HG03432 (cell line): ENCODE measurements at regions not wholly inside any gene's neighbourhood (a gene's known extent, or its start where the extent isn't known, plus 50 kb on each side); places are given as distances from the start of the nearest gene placed in this dataset.
A peak's percentile ranks its signal among the peaks of the same experiment; 100 is the strongest.

Source experiments
- ATAC-seq: cut with Tn5 transposase; IDR thresholded peaks from one replicate; pipeline ENCODE4 v1.9.1; 2021; ENCODE audit warnings: mild to moderate bottlenecking, moderate library complexity; ENCODE audit not compliant: unreplicated experiment

DNA sequence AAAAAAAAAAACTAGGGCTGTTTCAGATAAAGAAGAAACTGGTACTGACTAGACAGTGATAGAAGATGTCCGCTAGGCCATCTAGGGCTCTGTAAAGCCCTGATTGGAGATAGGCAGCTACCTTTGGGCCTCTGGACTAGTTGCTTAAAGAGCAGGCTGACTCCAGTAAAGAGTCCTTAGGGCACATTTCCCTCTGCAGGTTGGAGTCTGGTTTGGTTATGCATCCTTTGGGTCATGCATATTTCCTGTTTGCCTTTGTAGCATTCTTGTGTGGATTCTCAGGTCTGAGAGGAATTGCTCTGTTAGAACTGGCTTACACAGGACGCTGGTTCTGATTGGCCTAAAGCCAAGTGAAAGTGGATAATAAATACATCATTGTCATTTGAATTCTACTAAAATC lies 165.5 kb upstream of the LRRN1 start:
- ATAC-seq: no peak

- no peak for ATAC-seq
Measured at GRCh38 chr3:3632449-3632848, 166.8 kb upstream of the LRRN1 start.

- ATAC-seq: no peak
Measured at GRCh38 chr3:3631114-3631513, 168.1 kb upstream of the LRRN1 start.

DNA sequence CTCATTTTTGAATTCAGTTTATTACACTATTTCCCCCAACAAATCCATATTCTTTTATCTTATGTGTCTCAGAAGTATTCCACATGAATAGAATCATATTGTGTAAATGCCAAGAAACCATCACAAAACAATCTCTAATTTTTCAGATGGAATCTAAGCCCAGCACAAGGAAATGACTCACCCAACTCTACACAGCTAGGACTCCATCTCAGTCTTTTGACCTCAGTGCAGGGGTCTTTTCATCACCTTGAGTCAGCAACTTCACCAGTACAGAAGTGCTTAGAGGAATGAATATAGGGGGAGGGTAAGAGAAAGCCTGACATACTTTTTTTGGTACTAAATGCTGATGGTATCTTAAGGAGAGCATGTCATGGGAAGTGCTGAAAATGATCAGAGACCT lies 169.3 kb upstream of the LRRN1 start:
- ATAC-seq: no peak

GRCh38 chr3:3628676-3629328 lies 170.4 kb upstream of the LRRN1 start:
- peak; percentile 83 for ATAC-seq

- ATAC-seq: peak; percentile 41
Measured at GRCh38 chr3:3627114-3627513, 172.1 kb upstream of the LRRN1 start.

DNA sequence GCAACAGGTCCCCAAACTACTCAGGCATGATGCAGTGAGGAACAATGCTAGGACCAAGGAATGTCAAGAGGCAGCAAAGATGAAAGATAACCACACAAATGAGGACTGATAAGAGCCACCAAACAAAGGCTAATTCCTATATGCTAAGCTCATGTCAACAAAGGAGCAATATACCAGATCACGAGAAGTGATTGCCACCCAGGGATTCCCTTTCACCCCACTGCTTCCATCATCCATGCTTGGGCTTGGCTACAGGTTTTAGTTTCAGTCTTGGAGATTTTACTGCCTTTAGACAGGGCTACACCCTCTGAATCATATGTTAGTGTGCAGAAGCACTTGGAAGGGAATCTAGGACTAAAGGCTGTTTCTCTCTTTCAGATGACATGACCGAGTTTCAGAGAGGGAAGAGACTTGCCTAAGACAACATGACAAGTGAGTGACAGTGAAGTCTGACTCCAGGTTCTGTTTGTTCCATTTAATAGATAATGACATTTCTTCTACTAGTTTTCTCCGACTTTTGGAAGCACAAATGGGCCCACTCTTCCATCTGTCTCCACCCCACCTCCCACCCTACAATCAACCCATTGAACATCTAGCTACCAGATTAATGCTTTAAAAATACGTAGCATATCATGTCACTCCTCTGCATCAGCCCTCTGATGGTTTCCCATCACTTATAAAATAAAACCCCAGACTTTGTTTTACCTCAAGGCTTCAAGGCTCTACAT lies 173.5 kb upstream of the LRRN1 start:
- no peak for ATAC-seq

GRCh38 chr3:3619815-3620214 lies 179.4 kb upstream of the LRRN1 start:
- no peak for ATAC-seq

DNA sequence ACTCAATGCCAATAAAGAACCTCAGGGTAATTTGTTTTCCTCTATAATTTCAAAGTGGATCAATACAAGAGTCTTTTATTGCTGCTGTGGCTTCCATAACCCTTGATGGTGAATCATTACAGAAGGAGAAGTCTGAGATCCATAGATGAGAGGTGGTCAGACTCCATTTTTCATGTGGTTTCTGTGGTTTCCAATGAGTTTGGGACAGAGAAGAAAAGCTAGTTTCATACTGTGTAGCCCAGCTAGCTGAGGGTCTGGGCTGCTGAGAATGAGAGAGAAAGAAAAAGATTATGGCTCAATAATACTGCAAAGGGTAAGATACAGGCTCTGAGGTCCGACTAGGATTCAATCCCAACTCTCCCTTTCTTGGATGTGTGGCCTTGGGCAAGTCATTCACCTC lies 180.6 kb upstream of the LRRN1 start:
- no peak for ATAC-seq

DNA sequence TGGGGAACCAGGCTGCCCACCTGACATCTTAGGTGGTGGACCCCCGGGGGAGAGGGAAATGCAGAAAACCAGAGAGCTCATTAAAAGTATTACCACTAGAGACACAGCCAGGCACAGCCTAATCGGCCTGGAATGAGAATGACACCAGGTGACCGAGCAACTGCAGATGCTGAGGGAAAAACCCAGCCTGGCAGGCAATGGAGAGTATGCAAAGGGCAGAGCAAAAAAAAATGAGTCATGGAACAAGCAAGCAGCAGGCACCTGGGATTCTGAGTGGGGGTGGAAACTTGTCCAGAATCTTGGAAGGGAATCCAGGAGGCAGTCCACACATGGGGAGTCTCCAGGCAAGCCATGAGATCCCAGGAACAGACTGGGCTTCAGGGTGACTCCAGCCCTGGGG lies 183.7 kb upstream of the LRRN1 start:
- peak; percentile 62 for ATAC-seq

DNA sequence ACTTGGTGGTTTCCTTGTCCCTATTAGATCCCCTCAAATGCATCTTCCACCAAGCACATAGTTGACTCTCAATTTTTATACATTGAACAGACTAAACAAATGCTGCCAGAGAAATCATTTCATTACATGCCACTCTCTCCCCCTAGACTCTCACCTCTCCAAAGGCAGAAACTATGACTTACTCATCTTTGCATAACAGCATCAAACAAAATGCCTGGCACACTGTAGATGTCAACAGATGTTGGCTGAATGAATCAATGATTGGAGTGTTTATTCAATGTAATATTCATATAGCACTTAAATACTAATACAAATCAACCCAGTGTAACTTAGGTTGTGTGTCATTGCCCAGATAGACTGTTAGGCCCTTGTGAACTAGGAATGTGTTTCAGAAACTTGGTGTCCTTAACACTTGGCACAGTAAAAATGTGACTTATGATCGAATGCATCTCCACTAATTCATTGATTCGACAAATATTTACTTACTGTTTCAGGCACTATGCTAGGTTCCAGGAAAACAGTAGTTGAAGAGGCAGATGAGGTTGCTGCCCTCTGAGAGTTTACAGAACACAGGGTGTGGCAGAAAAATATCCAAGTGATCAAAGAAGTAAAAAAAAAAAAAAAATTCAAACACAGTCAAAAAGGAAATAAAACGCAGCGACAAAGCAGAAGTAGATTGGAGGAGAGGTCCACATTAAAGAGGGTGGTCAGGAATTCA lies 188.5 kb upstream of the LRRN1 start:
- ATAC-seq: no peak

GRCh38 chr3:3606321-3606720 lies 192.9 kb upstream of the LRRN1 start:
- no peak for ATAC-seq

- no peak for ATAC-seq
Measured at GRCh38 chr3:3605226-3605625, 194.0 kb upstream of the LRRN1 start.

DNA sequence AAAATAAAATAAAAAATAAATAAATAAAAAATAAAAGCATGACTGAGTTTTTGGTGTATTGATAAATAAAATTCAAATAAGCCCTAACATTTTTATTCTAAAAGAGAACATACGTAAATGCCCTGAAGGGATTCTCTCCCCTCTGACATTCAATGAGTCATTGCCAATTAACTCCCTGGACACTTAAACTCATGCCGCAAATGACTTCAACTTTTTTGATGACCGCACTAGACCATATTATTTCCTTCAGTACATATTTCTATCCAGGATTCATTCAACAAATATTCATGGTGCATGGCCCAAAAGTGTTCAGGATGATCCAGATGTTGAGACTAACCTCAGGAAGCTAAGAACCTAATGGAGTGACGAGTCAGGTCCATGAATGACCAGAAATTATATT lies 195.9 kb upstream of the LRRN1 start:
- ATAC-seq: no peak

GRCh38 chr3:3600665-3601340 lies 198.4 kb upstream of the LRRN1 start:
- no peak for ATAC-seq

- no peak for ATAC-seq
Measured at GRCh38 chr3:3599016-3599415, 200.2 kb upstream of the LRRN1 start.

- no peak for ATAC-seq
Measured at GRCh38 chr3:3594986-3595385, 204.2 kb upstream of the LRRN1 start.

- peak; percentile 88 for ATAC-seq
Measured at GRCh38 chr3:3589715-3590130, 209.5 kb upstream of the LRRN1 start.

DNA sequence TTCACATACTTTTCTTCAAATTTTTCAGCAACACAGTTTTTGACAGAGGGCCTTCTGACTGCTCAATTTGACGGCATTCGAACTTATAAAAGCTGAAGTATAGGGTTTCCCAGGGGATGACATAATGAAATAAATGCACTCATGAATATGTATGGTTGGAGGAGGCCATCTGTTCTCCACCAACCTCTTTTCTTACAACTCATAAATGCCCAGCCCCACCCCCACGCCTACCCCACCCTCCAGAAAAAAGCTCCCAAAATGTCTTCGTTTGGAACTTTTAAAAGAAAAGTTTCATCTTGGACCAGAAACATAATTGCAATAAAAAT lies 211.6 kb upstream of the LRRN1 start:
- no peak for ATAC-seq

GRCh38 chr3:3586843-3587646 lies 212.2 kb upstream of the LRRN1 start:
- no peak for ATAC-seq

GRCh38 chr3:3586336-3586735 lies 212.9 kb upstream of the LRRN1 start:
- ATAC-seq: no peak
